GM19351 (cell line): ENCODE measurements at regions not wholly inside any gene's neighbourhood (a gene's known extent, or its start where the extent isn't known, plus 50 kb on each side); places are given as distances from the start of the nearest gene placed in this dataset.
"Not testable (repeated sequence)": the region's sequence is repeated elsewhere in the genome, so short reads cannot be mapped to it uniquely, and the experiment has no call there.

Experiments used
- ATAC-seq: cut with Tn5 transposase; IDR thresholded peaks from one replicate; pipeline ENCODE4 v1.9.1; 2021; ENCODE audit warnings: mild to moderate bottlenecking, moderate library complexity; ENCODE audit not compliant: unreplicated experiment

DNA sequence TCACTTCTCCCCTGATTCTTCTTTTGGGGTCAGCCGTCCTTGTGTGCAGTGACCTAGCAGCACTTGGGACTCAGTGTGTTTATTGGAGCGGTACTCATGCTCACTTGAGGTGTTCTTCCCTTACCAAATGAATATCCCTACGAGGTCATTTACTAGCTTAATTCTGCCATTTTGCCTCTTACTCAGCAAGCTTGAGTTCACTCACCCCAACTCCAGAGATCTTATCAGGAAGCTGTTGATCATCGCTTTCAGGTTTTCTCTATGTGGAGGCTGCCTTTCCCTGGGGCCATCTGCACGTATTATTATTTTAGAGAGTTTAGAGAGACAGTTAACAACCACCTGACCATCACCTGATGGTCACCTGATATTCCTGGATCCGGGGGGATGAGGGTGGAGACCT lies 1466.0 kb upstream of the GOT2 start:
- ATAC-seq, result no peak

DNA sequence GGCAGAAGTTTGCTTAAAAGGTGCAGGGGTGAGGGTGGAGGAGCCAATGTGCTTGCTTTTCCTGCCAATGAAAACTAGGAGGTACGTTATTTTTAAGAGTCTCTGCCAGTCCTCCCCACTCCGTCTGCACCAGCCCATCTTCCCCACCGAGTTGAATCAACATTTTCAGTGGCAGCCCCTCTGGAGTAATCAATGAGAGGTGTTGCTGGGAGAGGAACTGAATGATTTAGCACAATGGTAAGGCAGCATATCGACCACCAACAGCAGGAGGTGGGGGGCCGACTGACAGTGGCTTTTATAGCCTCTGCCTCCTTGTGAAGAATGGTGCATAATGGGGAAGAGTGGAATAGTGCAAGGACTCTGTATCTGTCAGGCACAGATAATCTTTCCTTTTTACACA lies 1465.0 kb upstream of the GOT2 start:
- ATAC-seq, result no peak

DNA sequence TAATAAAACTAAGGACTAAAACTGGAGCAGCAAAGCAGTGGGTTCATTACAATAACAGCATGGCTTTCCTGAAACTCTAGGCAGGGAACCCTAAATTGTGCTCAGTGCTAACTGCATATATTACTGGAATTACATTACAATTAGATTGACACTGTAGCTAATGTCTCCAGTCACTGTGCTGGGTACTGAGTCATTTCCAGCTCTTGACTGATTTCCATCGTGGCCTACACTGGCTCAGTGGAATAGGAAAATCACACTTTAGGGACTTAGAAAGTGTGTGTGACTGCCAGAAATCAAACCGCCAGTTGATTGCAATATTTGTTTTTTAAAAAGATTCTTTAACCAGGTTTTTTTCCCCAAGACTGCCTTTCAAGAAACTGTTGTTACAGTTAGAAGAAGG lies 1447.4 kb upstream of the GOT2 start:
- ATAC-seq, result no peak

DNA sequence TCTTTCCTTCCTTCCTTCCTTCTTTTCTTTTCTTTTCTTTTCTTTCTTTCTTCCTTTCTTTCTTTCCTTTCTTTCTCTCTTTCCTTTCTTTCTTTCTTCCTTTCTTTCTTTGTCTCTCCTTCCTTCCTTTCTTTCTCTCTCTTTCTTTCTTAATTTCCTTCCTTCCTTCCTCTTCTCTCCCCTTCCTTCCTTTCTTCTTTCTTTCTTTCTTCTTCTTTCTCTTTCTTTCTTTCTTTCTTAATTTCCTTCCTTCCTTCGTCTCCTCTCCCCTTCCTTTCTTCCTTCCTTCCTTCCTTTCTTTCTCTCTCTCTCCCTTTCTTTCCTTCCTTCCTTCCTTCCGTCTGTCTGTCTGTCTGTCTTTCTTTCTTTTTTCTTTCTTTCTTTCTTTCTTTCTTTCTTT lies 1446.5 kb upstream of the GOT2 start:
- no peak for ATAC-seq

DNA sequence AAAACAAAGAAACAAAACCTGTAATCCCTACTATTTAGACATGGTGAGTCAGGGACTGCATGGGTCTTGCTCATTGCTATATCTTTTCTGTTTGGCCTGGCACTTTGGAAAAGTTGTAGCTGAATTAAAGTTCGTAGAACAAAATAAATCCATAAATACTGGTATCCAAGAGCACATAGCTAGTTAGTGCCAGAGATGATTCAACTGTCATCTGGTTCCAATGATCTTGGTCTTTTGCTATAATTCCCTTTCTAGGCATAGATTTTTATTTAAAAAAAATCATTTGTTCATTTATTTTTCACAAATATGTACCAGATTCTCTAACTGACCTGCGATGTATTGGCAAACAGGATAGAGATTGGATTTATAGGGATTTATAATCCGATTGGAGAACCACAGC lies 1436.1 kb upstream of the GOT2 start:
- no peak for ATAC-seq

DNA sequence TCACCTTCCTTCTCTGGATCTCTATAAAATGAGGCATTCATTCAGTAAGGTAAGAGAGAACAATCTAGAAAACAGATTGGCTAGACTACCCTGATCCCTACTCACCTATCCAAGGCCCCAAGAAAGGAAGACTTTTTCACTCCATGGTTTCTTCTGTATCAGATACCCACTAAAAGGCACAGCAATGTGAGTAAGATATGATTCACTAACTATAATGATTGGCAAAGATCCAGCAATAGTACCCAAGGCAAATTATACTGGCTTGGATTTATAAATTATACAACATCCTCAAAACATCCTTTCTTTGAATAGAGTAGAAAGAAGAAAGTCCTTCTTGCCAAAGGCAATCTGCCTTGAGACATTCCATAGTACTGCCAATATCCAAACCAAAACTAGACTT lies 1432.0 kb upstream of the GOT2 start:
- no peak for ATAC-seq

DNA sequence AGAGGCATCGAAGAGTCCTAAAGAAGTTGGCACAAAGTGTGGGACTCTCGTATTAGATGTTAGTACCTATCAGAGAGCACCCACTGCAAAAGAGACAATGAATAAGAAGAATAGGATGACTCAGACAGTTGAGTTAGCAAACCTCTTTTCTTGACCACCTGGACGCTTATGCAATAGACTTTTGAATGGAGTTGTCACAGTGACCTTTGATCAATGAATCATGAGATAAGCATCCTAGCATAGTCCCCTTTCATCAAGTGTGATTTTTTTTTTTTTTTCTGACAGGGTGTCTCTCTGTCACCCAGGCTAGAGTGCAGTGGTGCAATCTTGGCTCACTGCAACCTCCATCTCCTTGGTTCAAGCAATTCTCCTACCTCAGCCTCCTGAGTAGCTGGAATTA lies 1417.9 kb upstream of the GOT2 start:
- ATAC-seq, result no peak

DNA sequence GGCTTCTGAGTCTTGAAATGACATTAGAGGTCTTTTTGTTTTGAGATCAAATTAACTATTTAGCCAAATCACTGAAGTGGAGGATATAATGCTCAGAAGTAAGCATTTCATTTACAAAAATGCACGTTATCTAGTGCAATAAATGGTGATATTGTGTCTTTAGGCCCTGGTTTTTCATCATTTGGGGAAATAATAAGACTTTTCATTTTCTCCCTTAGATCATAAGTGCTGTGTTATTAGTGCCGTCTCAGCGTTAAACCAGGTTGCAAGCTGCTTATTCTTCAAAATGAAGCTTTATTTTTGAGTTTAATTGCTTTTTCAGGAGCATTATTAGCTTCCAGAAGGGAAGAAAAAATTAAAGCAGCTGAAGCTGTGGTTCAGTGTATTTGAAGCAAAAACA lies 1416.8 kb upstream of the GOT2 start:
- ATAC-seq, result no peak

DNA sequence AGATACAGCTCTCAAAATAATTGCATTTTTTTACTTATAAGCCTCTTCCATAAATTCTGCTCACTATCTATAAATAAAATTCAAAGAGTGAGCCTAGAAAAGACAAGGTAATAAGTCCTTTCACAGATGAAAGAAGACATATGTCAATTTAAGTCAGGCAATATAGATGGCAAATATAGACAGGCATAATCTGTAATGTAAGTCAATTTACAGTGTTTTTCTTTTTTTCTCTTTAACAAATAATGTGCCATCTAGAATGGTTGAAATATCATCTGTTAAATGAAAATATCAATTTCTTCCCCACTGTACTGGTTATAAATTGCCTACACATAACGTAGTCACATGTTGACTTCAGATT lies 1409.2 kb upstream of the GOT2 start:
- no peak for ATAC-seq

DNA sequence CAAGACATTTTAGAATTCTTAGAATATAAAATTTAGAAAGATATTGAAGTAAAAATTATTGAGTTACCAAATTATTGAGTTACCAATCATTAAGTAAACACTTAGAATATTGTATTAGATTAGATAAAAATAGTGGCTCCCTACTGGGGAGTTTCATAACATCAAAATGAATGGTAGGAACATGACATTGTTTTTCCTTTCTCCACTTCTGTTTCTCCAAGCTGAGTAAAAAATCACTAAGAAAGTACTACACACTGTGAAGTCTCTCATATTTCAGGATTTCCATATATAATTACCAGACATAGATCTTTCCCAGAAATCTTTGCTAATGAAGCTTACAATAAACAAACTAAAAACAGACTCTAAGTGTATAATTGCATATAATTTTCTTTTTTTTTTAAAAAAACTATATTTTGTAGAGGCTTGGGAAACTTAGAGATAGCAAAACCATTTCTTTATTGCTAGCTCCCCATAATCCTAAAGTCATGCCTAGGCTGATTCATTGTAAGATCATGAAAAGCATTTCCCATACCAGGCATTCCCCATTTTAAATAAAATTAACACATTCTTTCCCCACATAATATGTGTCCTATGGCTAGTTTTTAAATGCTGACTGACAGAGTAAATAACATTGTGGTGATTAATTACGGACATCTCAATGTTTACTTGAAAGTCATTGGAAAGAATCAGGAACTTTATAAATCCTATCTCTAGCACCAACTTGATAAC lies 1408.7 kb upstream of the GOT2 start:
- ATAC-seq, result no peak

DNA sequence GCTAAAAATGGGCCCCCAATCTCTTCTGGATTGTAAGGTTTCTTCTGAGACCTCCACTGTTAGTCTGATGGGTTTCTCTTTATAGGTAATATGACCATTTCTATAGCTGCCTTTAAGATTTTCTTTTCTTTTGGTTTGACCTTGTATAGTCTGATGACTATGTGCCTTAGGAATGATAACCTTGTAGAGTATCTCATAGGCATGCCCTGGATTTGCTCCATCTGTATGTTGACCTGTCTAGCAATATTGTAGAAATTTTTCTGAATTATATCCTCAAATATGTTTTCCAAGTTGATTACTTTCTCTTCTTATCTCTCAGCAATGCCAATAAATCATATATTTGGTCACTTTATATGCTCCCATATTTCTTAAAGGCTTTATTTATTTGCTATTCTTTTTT lies 1403.8 kb upstream of the GOT2 start:
- no peak for ATAC-seq

DNA sequence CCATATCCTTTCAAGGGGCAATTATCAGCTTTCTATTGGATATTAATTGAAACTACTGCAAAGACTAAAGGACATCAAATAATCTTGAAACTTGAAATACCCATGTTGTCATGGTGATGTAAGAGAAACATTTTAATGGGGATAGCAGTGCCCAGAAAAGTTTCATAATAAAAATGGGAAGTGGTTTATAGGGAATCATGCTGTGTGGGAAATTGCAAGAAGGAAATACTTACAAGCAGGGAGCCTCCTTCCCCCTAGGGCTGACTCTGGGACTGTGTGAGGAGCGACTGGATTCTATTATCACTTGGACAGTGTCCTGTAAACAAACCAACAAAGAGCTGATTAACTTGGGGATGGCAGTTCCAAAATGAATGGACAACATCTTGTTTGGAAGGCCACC lies 1393.1 kb upstream of the GOT2 start:
- ATAC-seq, result no peak

DNA sequence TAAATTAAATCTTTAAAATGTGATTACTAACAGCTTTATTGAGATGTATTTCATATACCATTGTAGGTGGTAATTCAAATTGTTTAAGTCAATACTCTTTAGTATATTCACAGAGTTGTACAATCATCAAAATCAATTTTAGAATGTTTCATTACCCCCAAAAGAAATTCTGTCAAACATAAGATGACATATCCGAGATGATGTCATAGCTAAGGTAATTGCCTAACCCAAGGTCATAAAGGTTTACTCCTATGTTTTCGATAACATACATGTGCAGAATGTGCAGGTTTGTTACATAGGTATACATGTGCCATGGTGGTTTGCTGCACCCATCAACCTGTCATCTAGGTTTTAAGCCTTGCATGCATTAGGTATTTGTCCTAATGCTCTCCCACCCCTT lies 1392.0 kb upstream of the GOT2 start:
- ATAC-seq, result not testable (repeated sequence)

DNA sequence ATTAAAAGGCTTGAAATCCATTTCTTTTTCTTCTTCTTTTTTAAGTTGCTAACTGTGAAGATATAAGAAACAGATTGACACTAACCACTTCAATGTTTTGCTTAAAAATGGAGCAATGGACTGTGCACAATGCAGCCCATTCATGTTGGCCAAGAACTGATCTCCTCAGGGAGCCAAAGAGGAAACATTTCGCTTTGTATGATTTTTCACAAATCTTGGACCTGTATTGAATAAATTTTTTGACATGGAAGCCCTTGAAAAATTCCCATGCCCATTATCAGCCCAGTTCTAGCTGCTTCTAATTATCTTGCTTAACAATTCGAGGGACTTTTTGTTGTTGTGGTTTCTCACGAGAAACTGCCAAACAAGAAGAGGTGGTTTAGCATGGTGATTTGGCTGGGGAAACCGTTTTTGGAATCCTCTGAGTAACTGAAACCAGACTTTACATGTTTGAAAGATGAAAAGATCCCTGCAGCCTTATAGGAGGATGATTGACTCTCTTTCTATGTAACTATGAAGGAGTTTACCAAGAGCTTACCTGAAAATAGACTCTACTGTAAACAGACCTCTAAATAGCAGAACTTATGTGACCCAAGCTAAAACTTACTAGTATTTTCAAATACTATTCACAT lies 1389.4 kb upstream of the GOT2 start:
- ATAC-seq, result no peak

DNA sequence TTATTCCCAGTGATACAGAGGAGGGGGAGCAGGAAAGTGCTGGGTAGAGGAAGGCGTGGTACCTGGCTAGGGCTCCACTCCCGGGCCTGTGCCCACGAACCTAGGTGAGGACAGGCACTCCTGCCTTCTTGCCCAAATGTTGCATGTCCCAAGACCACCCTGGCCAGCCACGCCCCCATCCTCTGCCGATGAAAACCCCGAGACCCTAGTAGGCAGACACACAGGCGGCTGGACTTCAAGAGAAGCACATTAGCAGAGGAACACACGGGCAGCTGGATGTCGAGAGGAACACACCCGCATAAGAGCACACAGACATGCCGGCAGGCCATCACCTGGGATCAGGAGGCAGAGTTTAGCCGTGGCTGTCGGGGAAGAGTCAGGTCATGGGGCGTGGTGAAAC lies 1386.5 kb upstream of the GOT2 start:
- no peak for ATAC-seq

DNA sequence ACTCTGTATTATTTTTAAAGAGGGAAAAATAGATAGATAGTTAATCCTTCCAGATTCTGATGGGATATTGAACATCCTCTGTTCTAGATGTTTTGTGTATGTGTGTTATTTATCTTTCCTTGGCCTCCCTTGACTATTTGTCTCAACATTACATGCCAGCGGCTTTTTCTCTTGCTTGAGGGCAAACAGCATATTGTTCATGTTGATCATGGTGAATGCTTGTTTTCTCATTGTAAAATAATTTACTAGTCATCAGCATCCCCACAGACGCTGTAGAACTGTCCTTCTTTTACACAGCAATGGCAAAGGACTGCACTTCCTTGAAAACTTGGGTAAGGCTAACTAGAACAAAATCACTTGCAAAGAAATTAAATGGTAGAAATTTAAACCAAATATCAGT lies 1376.4 kb upstream of the GOT2 start:
- ATAC-seq, result no peak

DNA sequence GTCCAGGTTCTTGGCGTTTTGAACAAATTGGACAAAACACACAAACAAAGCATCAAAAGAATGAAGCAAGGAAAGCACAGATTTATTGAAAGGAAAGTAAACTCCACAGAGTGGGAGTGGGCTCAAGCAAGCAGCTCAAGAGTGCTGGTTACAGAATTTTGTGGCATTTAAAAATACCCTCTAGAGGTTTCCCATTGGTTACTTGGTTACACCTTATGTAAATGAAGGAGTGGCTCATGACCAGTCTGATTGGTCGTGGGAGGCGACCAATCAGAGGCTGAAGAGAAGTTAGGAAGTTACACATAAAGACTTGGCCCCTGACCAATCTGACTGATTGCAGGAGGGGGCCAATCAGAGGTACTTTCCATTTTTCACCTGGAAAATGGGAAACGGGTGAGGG lies 1373.8 kb upstream of the GOT2 start:
- no peak for ATAC-seq

DNA sequence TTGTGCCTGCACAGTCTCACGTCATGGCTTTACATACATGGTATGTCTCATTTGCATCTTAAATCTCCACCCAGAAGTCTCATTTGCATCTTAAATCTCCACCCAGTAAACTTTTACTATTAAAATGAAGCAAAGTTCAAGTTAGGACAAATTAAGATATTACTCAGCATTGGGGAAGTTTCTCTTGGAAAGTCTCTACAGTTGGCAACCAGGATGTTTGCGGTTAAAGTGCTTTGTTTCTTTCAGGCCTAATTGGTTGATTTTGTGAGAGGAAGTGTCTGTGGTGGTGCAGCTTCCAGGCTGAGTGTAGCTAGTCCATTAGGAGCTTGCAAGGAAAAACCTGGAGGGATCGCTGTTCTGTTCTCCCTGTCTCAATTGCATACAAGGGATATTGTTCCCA lies 1373.3 kb upstream of the GOT2 start:
- ATAC-seq, result no peak

DNA sequence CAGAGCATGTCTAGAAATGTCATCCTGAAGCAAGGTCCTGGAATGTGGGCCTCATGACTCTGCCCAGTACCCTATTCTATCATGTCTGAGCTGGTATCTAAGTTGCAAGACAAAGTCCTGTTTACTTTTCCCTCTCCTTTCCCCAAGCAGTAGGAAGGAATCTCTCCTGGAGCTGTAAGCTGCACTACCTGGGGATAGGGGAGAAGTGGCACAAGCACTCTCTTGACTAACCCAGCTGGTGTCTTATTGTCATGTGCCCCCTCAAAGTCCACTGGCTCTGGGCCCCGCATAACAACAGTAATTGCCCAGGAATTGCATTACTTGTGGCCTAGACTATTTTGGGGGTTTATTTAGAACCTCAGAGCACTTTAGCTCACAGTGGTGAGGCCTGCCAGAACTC lies 1366.3 kb upstream of the GOT2 start:
- ATAC-seq, result no peak

DNA sequence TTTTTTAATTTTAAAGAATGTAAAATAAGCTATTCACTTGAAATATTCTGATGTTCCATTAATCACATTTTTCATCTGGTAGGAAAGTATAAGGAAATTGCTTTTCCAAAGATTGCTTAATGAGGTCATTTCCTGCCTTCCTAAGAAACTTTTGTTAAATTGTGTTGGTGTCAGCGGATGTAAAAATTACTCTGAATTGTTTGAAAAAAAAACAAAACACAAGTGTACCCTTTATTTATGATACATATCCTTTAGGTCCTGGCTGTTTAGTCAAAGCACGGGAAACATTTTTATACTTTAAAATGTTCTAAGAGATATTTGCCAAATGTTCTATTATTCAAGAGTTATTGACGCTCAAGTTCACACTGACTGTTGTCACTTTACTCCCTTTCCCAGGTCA lies 1357.4 kb upstream of the GOT2 start:
- ATAC-seq, result no peak

DNA sequence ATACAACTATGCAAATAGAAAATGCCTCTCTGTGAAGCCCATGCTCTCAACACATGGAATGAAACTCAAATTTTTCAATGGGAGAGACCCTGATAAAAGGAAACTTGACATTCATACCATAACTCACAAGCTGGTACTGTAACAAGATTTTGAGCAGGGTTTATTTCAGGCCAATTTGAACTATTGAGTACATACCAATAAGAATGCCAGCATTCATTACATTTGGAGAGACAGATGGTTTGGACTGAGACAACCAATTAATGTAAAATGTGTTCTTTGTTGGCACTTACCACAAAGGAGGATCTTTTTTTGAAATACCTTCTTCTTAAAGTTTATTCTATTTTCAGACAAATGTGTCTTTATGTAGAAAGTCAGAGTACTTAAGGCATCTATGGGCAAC lies 1357.0 kb upstream of the GOT2 start:
- no peak for ATAC-seq

DNA sequence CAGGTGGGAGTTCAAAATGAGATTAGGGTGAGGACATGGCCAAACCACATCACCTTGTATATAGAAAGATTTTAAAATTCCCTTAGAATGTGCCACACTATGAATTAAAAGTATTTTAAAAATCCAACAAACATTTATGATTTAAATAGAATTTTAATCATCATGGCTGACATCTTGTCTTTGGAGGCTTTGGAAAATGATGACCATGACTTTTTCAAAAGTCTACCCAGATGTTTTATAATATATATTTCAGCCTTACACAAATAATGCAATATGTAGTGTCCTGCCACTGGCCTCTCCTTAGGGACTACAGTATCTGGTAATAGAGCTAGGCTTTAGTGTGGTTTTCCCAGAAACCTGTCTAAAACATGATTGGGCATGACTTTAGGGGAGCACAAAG lies 1353.4 kb upstream of the GOT2 start:
- no peak for ATAC-seq

DNA sequence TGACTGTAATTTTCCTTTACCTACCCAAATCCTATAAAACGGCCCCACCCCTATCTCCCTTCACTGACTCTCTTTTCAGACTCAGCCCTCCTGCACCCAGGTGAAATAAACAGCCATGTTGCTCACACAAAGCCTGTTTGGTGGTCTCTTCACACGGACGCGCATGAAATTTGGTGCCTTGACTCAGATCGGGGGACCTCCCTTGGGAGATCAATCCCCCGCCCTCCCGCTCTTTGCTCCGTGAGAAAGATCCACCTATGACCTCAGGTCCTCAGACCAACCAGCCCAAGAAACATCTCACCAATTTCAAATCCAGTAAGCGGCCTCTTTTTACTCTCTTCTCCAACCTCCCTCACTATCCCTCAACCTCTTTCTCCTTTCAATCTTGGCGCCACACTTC lies 1344.7 kb upstream of the GOT2 start:
- ATAC-seq, result not testable (repeated sequence)
